Lower leg skin (tissue), 4 donors: ENCODE measurements at regions not wholly inside any gene's neighbourhood (a gene's known extent, or its start where the extent isn't known, plus 50 kb on each side); places are given as distances from the start of the nearest gene placed in this dataset.

Experiments used
- DNase-seq, 2 donors: peaks; one replicate each; pipeline ENCODE4 v3.0.0-alpha.2; 2019; ENCODE audit warnings: low spot score in 2 of 2
- H3K4me3 ChIP-seq: fragments of 200-600 bp; sonication (generic); 2 replicates; pipeline ENCODE4 v1.5.1; 2017; ENCODE audit warnings: mild to moderate bottlenecking, low read depth; ENCODE audit not compliant: poor library complexity, severe bottlenecking
- CTCF ChIP-seq, 3 donors: fragments of 450-650 bp; IDR thresholded peaks; one replicate each; pipeline ENCODE4 v1.5.1; 2016; ENCODE audit warnings: antibody characterized with exemption in 3 of 3, mild to moderate bottlenecking in 3 of 3, moderate library complexity in 2 of 3
- POLR2A ChIP-seq, 2 donors: fragments of 450-650 bp; IDR thresholded peaks; one replicate each; pipeline ENCODE4 v1.6.1; 2016 to 2017; ENCODE audit warnings: antibody characterized with exemption in 2 of 2, mild to moderate bottlenecking in 1 of 2, moderate library complexity in 1 of 2
- WGBS, 2 donors: methylation state at CpG; one replicate each; pipeline ENCODE4 v1.1.5; 2018; 5-methylcytosine and 5-hydroxymethylcytosine counted together
- intact Hi-C: fragments of 100-400 bp; cut with DNase I; formaldehyde crosslinking; loops from one replicate; pipeline ENCODE4 v1.15.0; 2023; ENCODE audit warnings: low total_unique reads

DNA sequence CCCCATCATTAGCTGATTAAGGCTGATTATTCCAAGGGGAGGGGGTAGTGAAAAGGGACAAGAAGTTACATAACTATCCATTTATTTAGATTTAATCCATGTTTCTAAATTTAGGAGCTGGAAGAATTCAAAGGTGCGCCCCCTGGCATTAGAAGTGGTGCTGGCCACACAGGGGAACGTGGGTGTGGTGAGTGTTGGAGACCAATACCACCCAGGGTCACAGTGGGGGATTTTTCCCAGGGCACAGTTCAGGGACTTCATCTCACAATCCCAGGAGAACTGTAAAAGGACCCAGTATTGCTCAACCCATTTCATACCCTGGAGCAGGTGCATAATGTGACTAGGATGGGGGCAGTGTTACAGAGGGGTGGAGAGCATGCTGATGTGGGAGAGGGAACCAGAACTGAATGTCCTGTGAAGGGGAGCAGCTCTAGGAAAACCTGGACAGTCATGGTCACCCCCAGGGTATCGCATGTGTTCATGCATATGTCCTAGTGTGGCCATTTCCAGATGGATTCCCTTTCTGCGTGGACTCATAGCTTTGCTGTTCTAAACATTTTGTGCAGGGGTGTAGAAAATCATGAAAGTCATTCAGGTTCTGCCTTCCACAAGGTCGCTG is 110.3 kb downstream of the LSM3 start:
- intact Hi-C loops: no loop called here
- DNase-seq: no peak
- no peak overlapping the region for H3K4me3 ChIP-seq
- WGBS, 2 donors: 68 to 80% methylated on average over 5 of the region's 5 CpGs
- TF ChIP-seq POLR2A (IDR thresholded peaks at IDR 0.05) (no peak), CTCF (IDR thresholded peaks at IDR 0.05) (no peak)

DNA sequence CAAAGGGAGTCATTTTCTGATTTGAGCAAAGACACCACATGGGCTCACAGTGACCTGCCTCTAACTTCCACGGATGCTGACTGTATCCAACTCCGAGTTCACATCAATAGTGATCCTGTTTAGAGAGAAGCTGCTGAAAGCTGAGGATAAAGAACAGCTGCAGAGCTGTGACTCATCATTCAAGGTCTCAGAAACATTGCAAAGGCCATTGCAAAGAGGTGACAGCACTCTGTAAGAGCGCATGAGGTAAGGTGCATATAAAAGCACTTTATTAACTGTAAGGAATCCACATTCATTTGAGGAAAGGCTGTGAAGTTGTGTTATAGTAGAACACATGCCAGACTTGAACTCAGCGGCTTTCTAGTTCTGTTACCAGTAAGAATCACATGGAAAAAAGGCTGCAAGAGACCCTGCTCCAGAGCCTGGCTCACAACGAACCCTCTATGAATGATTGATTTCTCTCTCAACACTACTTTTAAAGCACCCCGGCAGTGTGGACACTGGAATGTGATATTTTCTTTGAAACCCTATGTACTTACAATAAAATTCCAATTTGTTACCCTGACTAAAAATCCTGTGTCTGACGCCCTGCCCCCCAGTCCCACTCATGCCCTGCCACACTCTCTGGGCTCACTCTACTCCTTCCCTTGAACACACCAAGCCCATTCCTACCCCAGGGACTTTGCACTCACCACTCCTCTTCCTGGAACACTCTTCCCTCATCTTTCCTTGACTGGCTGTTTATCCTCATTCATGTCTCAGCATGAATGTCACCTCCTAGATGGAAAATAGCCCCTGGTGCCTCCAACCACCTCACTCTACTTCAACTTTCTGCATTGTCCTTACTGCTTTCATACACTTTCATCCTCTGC is 111.2 kb downstream of the LSM3 start:
- intact Hi-C loops: no loop called here
- DNase-seq: no peak
- WGBS, 2 donors: 57 to 59% methylated on average over 7 of the region's 7 CpGs

DNA sequence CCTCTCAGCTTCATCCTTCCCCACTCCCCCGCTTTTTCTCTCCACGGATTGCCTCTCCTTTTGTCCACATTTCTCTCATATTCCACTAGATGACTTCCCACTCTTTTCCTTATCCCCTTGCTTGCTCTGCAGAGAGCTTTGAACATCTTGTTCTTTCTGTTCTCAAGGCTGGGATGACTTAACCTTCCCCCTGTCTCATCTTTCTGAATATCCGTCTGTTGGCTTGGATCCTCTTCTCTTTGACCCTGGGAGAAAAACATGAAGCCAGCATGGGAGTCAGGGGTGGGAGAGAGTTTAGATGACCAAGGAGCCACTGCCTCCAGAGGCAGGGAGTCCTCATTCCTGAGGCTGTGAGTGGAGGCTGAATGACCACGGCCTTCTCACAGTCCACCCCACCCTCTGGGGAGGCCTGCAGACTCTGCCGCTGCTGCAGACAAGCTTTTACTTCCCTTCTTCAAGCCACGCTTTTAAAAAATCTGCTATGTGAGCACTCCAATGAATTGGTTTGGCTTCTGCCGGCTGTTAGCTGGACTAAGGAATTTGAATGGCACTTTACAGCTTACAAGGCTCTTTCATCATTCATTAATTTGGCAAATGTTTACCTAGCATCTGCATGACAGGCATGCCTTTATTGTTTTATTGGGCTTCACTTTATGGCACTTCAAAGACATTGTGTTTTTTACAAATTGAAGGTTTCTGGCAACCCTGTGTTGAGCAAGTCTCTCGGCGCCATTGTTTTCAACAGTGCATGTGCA is 111.6 kb upstream of the SLC6A6 start:
- TF ChIP-seq CTCF (IDR thresholded peaks at IDR 0.05) (no peak), POLR2A (IDR thresholded peaks at IDR 0.05) (no peak)
- no peak for DNase-seq
- intact Hi-C loops: no loop called here
- WGBS, 2 donors: 62 to 77% methylated on average over 9 of the region's 9 CpGs
- H3K4me3 ChIP-seq: no peak overlapping the region

More for the DNA sequence above, 111.2 kb downstream of the LSM3 start:
- H3K4me3 ChIP-seq: no peak overlapping the region
- TF ChIP-seq CTCF (IDR thresholded peaks at IDR 0.05): no peak

- TF ChIP-seq POLR2A (IDR thresholded peaks at IDR 0.05) (no peak), CTCF (IDR thresholded peaks at IDR 0.05) (no peak)
- intact Hi-C loops: no loop called here
- no peak for DNase-seq
- no peak overlapping the region for H3K4me3 ChIP-seq
- 83 to 87% methylated on average over 3 of the region's 3 CpGs for WGBS, 2 donors
Observed at GRCh38 chr3:14295037-14295436, 107.4 kb upstream of the SLC6A6 start.

DNA sequence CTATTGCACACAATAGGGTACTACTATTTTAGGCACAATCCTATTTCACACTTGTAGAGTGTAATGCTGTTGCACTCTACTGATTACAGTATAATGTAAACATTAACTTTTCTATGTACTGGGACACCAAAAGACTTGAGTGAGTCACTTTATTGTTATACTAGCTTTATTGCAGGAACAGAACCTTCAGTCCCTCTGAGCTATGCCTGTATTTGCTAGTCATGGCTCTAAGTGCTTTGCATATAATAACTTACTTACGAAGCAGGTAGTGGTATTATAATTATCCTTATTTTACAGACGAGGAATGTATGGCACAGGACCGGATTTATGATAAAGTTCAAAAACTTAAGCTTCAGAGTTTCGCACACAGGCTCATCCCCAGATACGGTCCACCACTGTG is 106.6 kb upstream of the SLC6A6 start:
- no peak for TF ChIP-seq CTCF (IDR thresholded peaks at IDR 0.05)
- no peak for TF ChIP-seq POLR2A (IDR thresholded peaks at IDR 0.05)
- no peak overlapping the region for H3K4me3 ChIP-seq
- WGBS, 2 donors: 89 to 91% methylated on average over 5 of the region's 5 CpGs
- no peak for DNase-seq
- intact Hi-C loops: no loop called here
